BJ (cell line): ENCODE measurements at regions not wholly inside any gene's neighbourhood (a gene's known extent, or its start where the extent isn't known, plus 50 kb on each side); places are given as distances from the start of the nearest gene placed in this dataset.
A peak's percentile ranks its signal among the peaks of the same experiment; 100 is the strongest.
"Not testable (repeated sequence)": the region's sequence is repeated elsewhere in the genome, so short reads cannot be mapped to it uniquely, and the experiment has no call there.

ENCODE experiments used
- CTCF ChIA-PET: fragments of 350-600 bp; formaldehyde crosslinking; extraction: SDS; loops from one replicate; lab custom pipeline; 2021; ENCODE audit warnings: antibody characterized with exemption, inconsistent platforms; lab: Yijun Ruan, JAX
- POLR2A ChIA-PET: fragments of 300-600 bp; sonication (Branson Sonifier 250); formaldehyde crosslinking; extraction: SDS; loops from one replicate; lab custom pipeline; 2021; ENCODE audit warnings: antibody characterized with exemption; lab: Charles Lee
- DNase-seq: peaks from one replicate; pipeline ENCODE4 v3.0.0-alpha.2; 2011; ENCODE audit warnings: low read depth
- H3K27me3 ChIP-seq: 2 replicates; pipeline ENCODE4 v1.6.0; 2011; ENCODE audit warnings: low read length; ENCODE audit not compliant: control insufficient read depth, insufficient read depth
- H3K36me3 ChIP-seq: 2 replicates; pipeline ENCODE4 v1.5.1; 2011; ENCODE audit warnings: low read length; ENCODE audit not compliant: control insufficient read depth, insufficient read depth
- H3K4me3 ChIP-seq: 2 replicates; pipeline ENCODE4 v1.5.1; 2011; ENCODE audit warnings: low read depth, mild to moderate bottlenecking, control low read depth, low read length
- TF ChIP-seq, protein P1 (sequence below): IDR thresholded peaks from 2 replicates; pipeline ENCODE4 v1.5.1; 2011; ENCODE audit warnings: low read depth, mild to moderate bottlenecking, control low read depth, inconsistent platforms, low read length, moderate library complexity; ENCODE audit not compliant: insufficient read depth

DNA sequence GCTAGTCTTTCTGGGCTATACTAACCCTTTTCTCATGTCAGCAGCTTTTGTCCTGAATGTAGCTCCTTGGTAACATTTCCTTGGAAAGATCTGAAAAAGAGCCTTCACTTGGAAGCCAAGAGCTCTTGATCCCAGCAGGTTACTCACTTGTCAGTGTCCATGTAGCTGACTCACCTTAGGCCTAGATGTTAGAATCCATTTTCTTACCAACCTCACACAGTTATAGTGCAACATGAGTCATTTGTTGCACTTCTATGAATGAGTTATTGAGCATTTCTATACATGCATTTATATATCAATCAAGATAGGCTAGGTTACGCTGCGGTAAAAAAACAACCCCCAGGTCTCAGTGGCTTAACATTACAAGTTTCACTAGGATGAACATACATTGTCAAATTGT lies 106.8 kb upstream of the SLC7A14 start:
- ChIA-PET POLR2A (no interaction called here), CTCF (interaction anchor here (1.0 to 2.1 kb wide), 3 partner anchors 21 to 119 kb away, joined by 3 to 8 read pairs (median 5); no protein-coding TSS in a partner anchor)
- Histone ChIP-seq H3K27me3 (no peaks in the 10 kb centered on the region), H3K36me3 (no peaks in the 10 kb centered on the region), H3K4me3 (no peak overlapping the region)
- TF ChIP-seq, protein P1, sequence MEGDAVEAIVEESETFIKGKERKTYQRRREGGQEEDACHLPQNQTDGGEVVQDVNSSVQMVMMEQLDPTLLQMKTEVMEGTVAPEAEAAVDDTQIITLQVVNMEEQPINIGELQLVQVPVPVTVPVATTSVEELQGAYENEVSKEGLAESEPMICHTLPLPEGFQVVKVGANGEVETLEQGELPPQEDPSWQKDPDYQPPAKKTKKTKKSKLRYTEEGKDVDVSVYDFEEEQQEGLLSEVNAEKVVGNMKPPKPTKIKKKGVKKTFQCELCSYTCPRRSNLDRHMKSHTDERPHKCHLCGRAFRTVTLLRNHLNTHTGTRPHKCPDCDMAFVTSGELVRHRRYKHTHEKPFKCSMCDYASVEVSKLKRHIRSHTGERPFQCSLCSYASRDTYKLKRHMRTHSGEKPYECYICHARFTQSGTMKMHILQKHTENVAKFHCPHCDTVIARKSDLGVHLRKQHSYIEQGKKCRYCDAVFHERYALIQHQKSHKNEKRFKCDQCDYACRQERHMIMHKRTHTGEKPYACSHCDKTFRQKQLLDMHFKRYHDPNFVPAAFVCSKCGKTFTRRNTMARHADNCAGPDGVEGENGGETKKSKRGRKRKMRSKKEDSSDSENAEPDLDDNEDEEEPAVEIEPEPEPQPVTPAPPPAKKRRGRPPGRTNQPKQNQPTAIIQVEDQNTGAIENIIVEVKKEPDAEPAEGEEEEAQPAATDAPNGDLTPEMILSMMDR: no peak
- DNase-seq: no peak

DNA sequence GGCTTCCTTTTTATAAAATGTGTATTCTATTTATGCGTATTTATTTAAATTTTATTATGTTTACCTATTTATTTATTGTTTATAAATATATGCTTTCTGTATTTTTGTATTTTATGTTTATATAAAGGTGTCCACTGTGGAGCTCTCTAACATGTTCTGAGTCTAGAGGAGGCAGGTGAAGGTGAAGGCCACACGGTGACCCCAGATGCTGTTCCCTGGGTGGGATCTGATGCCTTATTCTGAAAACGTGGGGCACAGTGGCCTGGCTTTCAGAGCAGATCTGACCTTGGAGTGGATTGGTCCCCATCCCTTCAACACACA lies 104.7 kb upstream of the SLC7A14 start:
- no peaks in the 10 kb centered on the region for H3K27me3 ChIP-seq
- CTCF ChIA-PET: interaction anchor here (0.6 to 2.6 kb wide), 4 partner anchors 33 to 128 kb away, joined by 3 to 14 read pairs (median 3); no protein-coding TSS in a partner anchor
- no peaks in the 10 kb centered on the region for H3K36me3 ChIP-seq
- no peak overlapping the region for H3K4me3 ChIP-seq
- TF ChIP-seq, protein P1: no peak
- POLR2A ChIA-PET: no interaction called here
- no peak for DNase-seq

DNA sequence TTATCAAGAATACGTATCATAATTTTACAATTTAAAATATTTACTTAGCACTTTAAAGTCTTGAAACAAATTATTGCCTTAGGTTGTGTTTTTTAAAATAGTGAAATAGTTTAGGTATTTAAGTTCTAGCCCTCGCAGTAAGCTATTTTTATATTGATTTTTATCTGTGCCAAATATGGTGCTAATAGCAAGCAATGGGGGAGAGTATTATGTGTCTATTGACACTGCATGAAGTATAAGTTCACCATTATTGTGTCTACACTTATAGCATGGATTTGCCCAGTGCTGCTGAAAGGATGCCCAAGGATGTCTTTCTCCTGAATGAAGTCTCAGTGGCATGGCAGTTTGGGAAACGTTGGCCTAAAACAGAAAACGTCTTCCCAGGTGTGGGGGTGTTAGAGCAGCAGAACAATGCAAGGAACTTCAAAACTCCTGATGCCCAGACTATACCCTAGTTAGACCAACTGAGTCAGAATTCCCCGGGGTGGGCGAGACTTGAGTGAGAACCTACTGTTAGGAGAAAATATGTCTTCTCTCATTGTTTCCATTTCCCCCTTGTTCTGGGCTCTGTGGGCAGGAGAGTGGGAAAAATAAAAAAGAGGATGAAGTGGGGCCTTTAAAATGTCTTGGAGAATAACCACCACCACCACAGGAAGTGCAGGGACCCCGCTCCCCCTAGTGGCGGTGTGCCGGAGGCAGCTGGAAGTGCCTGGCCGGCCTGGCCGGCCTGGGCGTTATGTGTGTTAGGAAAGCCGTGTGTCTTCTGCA lies 104.2 kb upstream of the SLC7A14 start:
- ChIA-PET POLR2A (interaction anchor here (0.7 kb wide), 1 partner anchor 275 kb away, joined by 21 read pairs; no protein-coding TSS in a partner anchor), CTCF (interaction anchor here (1.0 to 2.6 kb wide), 4 partner anchors 35 to 276 kb away, joined by 3 to 14 read pairs (median 3); no protein-coding TSS in a partner anchor)
- no peak for DNase-seq
- Histone ChIP-seq H3K4me3 (no peak overlapping the region), H3K27me3 (no peaks in the 10 kb centered on the region), H3K36me3 (no peaks in the 10 kb centered on the region)
- TF ChIP-seq, protein P1: peak; percentile 61

DNA sequence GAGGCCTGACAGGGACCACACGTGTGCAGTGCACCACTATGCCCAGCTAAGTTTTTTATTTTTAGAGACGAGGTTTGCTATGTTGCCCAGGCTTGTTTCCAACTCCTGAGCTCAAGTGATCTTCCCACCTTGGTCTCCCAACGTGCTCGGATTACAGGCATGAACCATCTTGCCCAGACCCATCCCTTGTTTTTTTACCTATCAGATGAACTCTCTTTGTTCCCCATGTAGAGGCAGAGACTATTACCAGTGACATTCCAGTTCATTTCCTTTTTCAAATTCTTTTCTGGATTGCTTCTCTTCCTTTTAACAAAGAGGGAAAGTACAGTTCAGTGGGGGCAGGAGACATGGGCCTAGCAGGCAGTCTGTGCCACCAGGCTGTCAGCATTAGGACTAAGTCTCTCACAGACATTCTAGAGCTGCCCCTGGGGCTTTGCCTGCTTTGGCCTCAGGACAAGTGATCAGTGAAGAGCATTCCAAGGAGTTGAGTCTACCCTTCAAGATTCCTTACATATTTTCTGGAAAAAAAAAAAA lies 103.5 kb upstream of the SLC7A14 start:
- POLR2A ChIA-PET: interaction anchor here (0.7 kb wide), 1 partner anchor 275 kb away, joined by 21 read pairs; no protein-coding TSS in a partner anchor
- Histone ChIP-seq H3K4me3 (no peak overlapping the region), H3K27me3 (no peaks in the 10 kb centered on the region), H3K36me3 (no peaks in the 10 kb centered on the region)
- TF ChIP-seq, protein P1: no peak
- peak; percentile 81 for DNase-seq
- CTCF ChIA-PET: interaction anchor here (1.0 to 2.6 kb wide), 3 partner anchors 65 to 276 kb away, joined by 3 to 14 read pairs (median 3); no protein-coding TSS in a partner anchor

DNA sequence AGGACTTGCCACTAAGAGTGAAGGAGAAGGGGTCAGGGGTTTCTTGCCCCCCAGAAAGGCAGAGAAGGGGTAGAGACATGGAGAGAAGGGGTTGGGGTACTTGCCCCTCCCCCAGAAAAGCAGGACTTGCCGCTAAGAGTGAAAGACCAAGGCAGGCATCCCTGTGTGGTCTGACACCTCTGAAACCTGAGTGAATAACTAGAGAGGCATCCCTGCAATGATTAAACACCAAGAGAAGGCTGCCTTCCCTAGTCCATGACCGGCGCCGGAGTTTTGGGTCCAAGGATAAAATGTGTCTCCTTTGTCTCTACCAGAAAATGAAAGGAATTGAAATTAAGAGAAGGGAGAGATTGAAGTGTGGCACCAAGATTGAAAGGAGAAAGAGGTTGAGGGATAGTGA lies 102.3 kb upstream of the SLC7A14 start:
- DNase-seq, H3K36me3 ChIP-seq, H3K4me3 ChIP-seq, H3K27me3 ChIP-seq, POLR2A ChIA-PET: not testable (repeated sequence)
- CTCF ChIA-PET: interaction anchor here (2.6 kb wide), 1 partner anchor 123 kb away, joined by 14 read pairs; no protein-coding TSS in a partner anchor
